ENCODE measurements at regions not wholly inside any gene's neighbourhood (a gene's known extent, or its start where the extent isn't known, plus 50 kb on each side); places are given as distances from the start of the nearest gene placed in this dataset.

- no peak for DNase-seq
- no peaks in the 10 kb centered on the region for H3K36me3 Mint-ChIP-seq
- H3K27me3 Mint-ChIP-seq = peaks cover 5% of the 10 kb centered on the region
- POLR2A ChIA-PET = no interaction called here
- H3K9me3 Mint-ChIP-seq = no peaks in the 10 kb centered on the region
- H3K4me1 Mint-ChIP-seq = no peaks in the 10 kb centered on the region
- ATAC-seq (ENCODE audit: low read depth) = no peak
- no peak overlapping the region for H3K27ac Mint-ChIP-seq
- no peak overlapping the region for H3K4me3 Mint-ChIP-seq
These were observed 119.0 kb upstream of the SLC25A48 start for GRCh38 chr5:135715267-135716055.

- Mint-ChIP-seq H3K27me3 (peaks cover 5% of the 10 kb centered on the region), H3K4me1 (no peaks in the 10 kb centered on the region), H3K36me3 (no peaks in the 10 kb centered on the region), H3K4me3 (no peak overlapping the region), H3K27ac (no peak overlapping the region), H3K9me3 (no peaks in the 10 kb centered on the region)
- DNase-seq = no peak
- POLR2A ChIA-PET = no interaction called here
- ATAC-seq (ENCODE audit: low read depth) = no peak
These were observed 120.2 kb upstream of the SLC25A48 start for GRCh38 chr5:135714126-135714894.

- H3K4me1 Mint-ChIP-seq = no peaks in the 10 kb centered on the region
- ATAC-seq (ENCODE audit: low read depth) (no peak), DNase-seq (no peak)
- no peaks in the 10 kb centered on the region for H3K36me3 Mint-ChIP-seq
- H3K27me3 Mint-ChIP-seq = peaks cover 5% of the 10 kb centered on the region
- H3K9me3 Mint-ChIP-seq = no peaks in the 10 kb centered on the region
- H3K4me3 Mint-ChIP-seq = no peak overlapping the region
- H3K27ac Mint-ChIP-seq = no peak overlapping the region
- POLR2A ChIA-PET = no interaction called here
These were observed 121.1 kb upstream of the SLC25A48 start for GRCh38 chr5:135713161-135713915.

GRCh38 chr5:135711911-135712310 lies 122.6 kb upstream of the SLC25A48 start:
- H3K36me3 Mint-ChIP-seq = no peaks in the 10 kb centered on the region
- no peak overlapping the region for H3K27ac Mint-ChIP-seq
- no peak overlapping the region for H3K4me3 Mint-ChIP-seq
- H3K27me3 Mint-ChIP-seq = peaks cover 5% of the 10 kb centered on the region
- POLR2A ChIA-PET = no interaction called here
- DNase-seq (no peak), ATAC-seq (ENCODE audit: low read depth) (no peak)
- no peaks in the 10 kb centered on the region for H3K9me3 Mint-ChIP-seq
- H3K4me1 Mint-ChIP-seq = no peaks in the 10 kb centered on the region

GRCh38 chr5:135710045-135710675 lies 124.3 kb upstream of the SLC25A48 start:
- POLR2A ChIA-PET = no interaction called here
- ATAC-seq (ENCODE audit: low read depth) = no peak
- no peak for DNase-seq
- Mint-ChIP-seq H3K4me3 (no peak overlapping the region), H3K27ac (no peak overlapping the region), H3K36me3 (no peaks in the 10 kb centered on the region), H3K4me1 (no peaks in the 10 kb centered on the region), H3K27me3 (peaks cover 5% of the 10 kb centered on the region), H3K9me3 (no peaks in the 10 kb centered on the region)

- no peaks in the 10 kb centered on the region for H3K36me3 Mint-ChIP-seq
- no peak for ATAC-seq (ENCODE audit: low read depth)
- H3K27ac Mint-ChIP-seq = no peak overlapping the region
These were observed 125.3 kb upstream of the SLC25A48 start for GRCh38 chr5:135709208-135709575.

GRCh38 chr5:135708481-135709207 lies 125.8 kb upstream of the SLC25A48 start:
- POLR2A ChIA-PET = no interaction called here
- ATAC-seq (ENCODE audit: low read depth) = no peak
- no peak overlapping the region for H3K27ac Mint-ChIP-seq

More at GRCh38 chr5:135709208-135709575, 125.3 kb upstream of the SLC25A48 start:
- Mint-ChIP-seq H3K9me3 (no peaks in the 10 kb centered on the region), H3K4me1 (no peaks in the 10 kb centered on the region), H3K4me3 (no peak overlapping the region), H3K27me3 (peaks cover 2% of the 10 kb centered on the region)
- POLR2A ChIA-PET = no interaction called here
- no peak for DNase-seq

GRCh38 chr5:135707302-135707701 lies 127.2 kb upstream of the SLC25A48 start:
- no peak for ATAC-seq (ENCODE audit: low read depth)
- no peak overlapping the region for H3K27ac Mint-ChIP-seq
- H3K36me3 Mint-ChIP-seq = no peaks in the 10 kb centered on the region
- no peaks in the 10 kb centered on the region for H3K9me3 Mint-ChIP-seq
- DNase-seq = no peak
- POLR2A ChIA-PET = no interaction called here
- H3K4me1 Mint-ChIP-seq = no peaks in the 10 kb centered on the region
- no peak overlapping the region for H3K4me3 Mint-ChIP-seq
- H3K27me3 Mint-ChIP-seq = peaks cover 2% of the 10 kb centered on the region

More at GRCh38 chr5:135708481-135709207, 125.8 kb upstream of the SLC25A48 start:
- no peaks in the 10 kb centered on the region for H3K9me3 Mint-ChIP-seq
- DNase-seq = no peak
- H3K4me3 Mint-ChIP-seq = no peak overlapping the region
- peaks cover 2% of the 10 kb centered on the region for H3K27me3 Mint-ChIP-seq
- no peaks in the 10 kb centered on the region for H3K4me1 Mint-ChIP-seq
- no peaks in the 10 kb centered on the region for H3K36me3 Mint-ChIP-seq

- no peaks in the 10 kb centered on the region for H3K9me3 Mint-ChIP-seq
- no peaks in the 10 kb centered on the region for H3K36me3 Mint-ChIP-seq
- POLR2A ChIA-PET = no interaction called here
- H3K27ac Mint-ChIP-seq = no peak overlapping the region
- ATAC-seq (ENCODE audit: low read depth) (no peak), DNase-seq (no peak)
- H3K27me3 Mint-ChIP-seq = peaks cover 2% of the 10 kb centered on the region
- no peak overlapping the region for H3K4me3 Mint-ChIP-seq
- no peaks in the 10 kb centered on the region for H3K4me1 Mint-ChIP-seq
These were observed 127.6 kb upstream of the SLC25A48 start for GRCh38 chr5:135706893-135707292.

- Mint-ChIP-seq H3K4me1 (no peaks in the 10 kb centered on the region), H3K4me3 (no peak overlapping the region), H3K36me3 (no peaks in the 10 kb centered on the region), H3K9me3 (no peaks in the 10 kb centered on the region), H3K27me3 (no peaks in the 10 kb centered on the region), H3K27ac (no peak overlapping the region)
- DNase-seq (no peak), ATAC-seq (ENCODE audit: low read depth) (no peak)
- POLR2A ChIA-PET = no interaction called here
These were observed 127.7 kb upstream of the CXCL14 start for GRCh38 chr5:135706474-135706873.

GRCh38 chr5:135705941-135706466 lies 127.2 kb upstream of the CXCL14 start:
- ATAC-seq (ENCODE audit: low read depth) = no peak
- no peaks in the 10 kb centered on the region for H3K27me3 Mint-ChIP-seq
- H3K4me1 Mint-ChIP-seq = no peaks in the 10 kb centered on the region
- DNase-seq = no peak
- H3K9me3 Mint-ChIP-seq = no peaks in the 10 kb centered on the region
- H3K27ac Mint-ChIP-seq = no peak overlapping the region
- POLR2A ChIA-PET = no interaction called here
- H3K36me3 Mint-ChIP-seq = no peaks in the 10 kb centered on the region
- no peak overlapping the region for H3K4me3 Mint-ChIP-seq

- no peaks in the 10 kb centered on the region for H3K4me1 Mint-ChIP-seq
- H3K27ac Mint-ChIP-seq = no peak overlapping the region
- no peaks in the 10 kb centered on the region for H3K9me3 Mint-ChIP-seq
- ATAC-seq (ENCODE audit: low read depth) (no peak), DNase-seq (no peak)
- no peaks in the 10 kb centered on the region for H3K27me3 Mint-ChIP-seq
- POLR2A ChIA-PET = no interaction called here
- H3K4me3 Mint-ChIP-seq = no peak overlapping the region
- no peaks in the 10 kb centered on the region for H3K36me3 Mint-ChIP-seq
These were observed 126.4 kb upstream of the CXCL14 start for GRCh38 chr5:135705141-135705631.

Measured in activated naive CD8-positive, alpha-beta T cell treated with anti-CD3 and anti-CD28 coated beads, Interleukin-2, amount 10 ng/mL, durations not matched to agents 7 days and 5 days (primary cell).